Parathyroid adenoma (tissue), 2 donors: ENCODE measurements at regions not wholly inside any gene's neighbourhood (a gene's known extent, or its start where the extent isn't known, plus 50 kb on each side); places are given as distances from the start of the nearest gene placed in this dataset.

ENCODE experiments used
- H2AFZ ChIP-seq: fragments of 300-600 bp; sonication (generic); one replicate; pipeline ENCODE4 v1.7.0; 2017; ENCODE audit warnings: antibody characterized with exemption, mild to moderate bottlenecking
- H3K27ac ChIP-seq: fragments of 300-600 bp; sonication (generic); one replicate; pipeline ENCODE4 v1.7.0; 2017
- H3K27me3 ChIP-seq: fragments of 300-600 bp; sonication (generic); one replicate; pipeline ENCODE4 v1.7.0; 2017; ENCODE audit warnings: low read length; ENCODE audit not compliant: control insufficient read depth, insufficient read depth
- H3K36me3 ChIP-seq: fragments of 300-600 bp; sonication (generic); one replicate; pipeline ENCODE4 v1.7.0; 2017; ENCODE audit warnings: low read length; ENCODE audit not compliant: control insufficient read depth, insufficient read depth
- H3K4me1 ChIP-seq: fragments of 300-600 bp; sonication (generic); one replicate; pipeline ENCODE4 v1.7.0; 2017; ENCODE audit warnings: control low read depth
- H3K4me2 ChIP-seq: fragments of 300-600 bp; sonication (generic); one replicate; pipeline ENCODE4 v1.7.0; 2017; ENCODE audit warnings: low read length
- H3K4me3 ChIP-seq: fragments of 300-600 bp; sonication (generic); one replicate; pipeline ENCODE4 v1.7.0; 2017; ENCODE audit warnings: low read depth, low read length
- H3K79me2 ChIP-seq: fragments of 300-600 bp; sonication (generic); one replicate; pipeline ENCODE4 v1.7.0; 2017; ENCODE audit warnings: control low read depth
- H3K9ac ChIP-seq: fragments of 300-600 bp; sonication (generic); one replicate; pipeline ENCODE4 v1.7.0; 2017; ENCODE audit warnings: mild to moderate bottlenecking
- H3K9me3 ChIP-seq: fragments of 300-600 bp; sonication (generic); one replicate; pipeline ENCODE4 v1.7.0; 2017; ENCODE audit warnings: low read length; ENCODE audit not compliant: control insufficient read depth
- TF ChIP-seq, protein P1 (sequence below): fragments of 300-600 bp; sonication (generic); IDR thresholded peaks from one replicate; pipeline ENCODE4 v1.7.0; 2017; ENCODE audit warnings: antibody characterized with exemption, mild to moderate bottlenecking
- donor health status: primary hyperparathyroidism.

DNA sequence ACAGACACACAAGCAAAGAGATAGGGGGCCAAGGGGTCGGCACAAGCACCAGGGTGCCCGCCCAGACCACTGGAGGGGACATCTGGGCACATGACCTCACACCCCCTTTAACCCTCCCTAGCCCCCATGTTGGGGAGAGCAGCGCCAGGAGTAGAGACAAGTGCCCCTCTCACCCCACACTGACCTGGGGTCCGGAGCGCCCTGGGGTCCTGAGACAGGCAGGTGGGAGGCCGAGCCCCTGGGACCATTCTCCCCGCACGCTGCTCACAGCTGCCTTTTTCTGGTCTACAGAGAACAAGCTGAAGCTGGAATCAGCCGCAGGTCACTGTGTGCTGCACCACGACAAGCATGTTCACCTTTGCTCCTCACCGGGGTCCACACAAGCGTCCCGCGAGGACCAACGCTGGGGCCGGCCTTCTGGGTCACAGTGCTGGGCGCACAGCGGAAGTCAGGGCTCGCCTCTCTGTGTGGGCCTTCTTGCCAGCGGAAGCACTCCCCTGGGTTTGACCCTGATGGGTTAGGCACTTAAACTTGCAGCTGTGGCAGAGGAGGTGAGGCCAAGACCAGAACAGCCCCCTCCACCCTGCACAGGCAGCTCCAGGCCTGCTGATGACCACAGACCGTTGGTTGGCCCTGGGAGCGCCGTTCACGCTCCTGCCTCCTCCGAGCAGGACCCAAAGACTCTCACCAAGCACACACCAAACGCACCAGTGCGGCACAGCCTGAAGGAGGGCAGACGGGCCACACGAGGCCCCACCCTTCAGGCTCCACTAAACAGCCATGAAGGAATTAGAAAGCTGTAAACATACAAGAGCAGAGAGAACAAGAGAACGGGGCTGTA is 275.3 kb downstream of the EIPR1 start:
- H3K36me3 ChIP-seq = no peaks in the 10 kb centered on the region
- H2AFZ ChIP-seq = no peak overlapping the region
- H3K4me2 ChIP-seq = no peak overlapping the region
- TF ChIP-seq, protein P1, sequence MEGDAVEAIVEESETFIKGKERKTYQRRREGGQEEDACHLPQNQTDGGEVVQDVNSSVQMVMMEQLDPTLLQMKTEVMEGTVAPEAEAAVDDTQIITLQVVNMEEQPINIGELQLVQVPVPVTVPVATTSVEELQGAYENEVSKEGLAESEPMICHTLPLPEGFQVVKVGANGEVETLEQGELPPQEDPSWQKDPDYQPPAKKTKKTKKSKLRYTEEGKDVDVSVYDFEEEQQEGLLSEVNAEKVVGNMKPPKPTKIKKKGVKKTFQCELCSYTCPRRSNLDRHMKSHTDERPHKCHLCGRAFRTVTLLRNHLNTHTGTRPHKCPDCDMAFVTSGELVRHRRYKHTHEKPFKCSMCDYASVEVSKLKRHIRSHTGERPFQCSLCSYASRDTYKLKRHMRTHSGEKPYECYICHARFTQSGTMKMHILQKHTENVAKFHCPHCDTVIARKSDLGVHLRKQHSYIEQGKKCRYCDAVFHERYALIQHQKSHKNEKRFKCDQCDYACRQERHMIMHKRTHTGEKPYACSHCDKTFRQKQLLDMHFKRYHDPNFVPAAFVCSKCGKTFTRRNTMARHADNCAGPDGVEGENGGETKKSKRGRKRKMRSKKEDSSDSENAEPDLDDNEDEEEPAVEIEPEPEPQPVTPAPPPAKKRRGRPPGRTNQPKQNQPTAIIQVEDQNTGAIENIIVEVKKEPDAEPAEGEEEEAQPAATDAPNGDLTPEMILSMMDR = no peak
- H3K4me1 ChIP-seq = peaks cover 3% of the 10 kb centered on the region
- no peak overlapping the region for H3K27ac ChIP-seq
- H3K27me3 ChIP-seq = no peaks in the 10 kb centered on the region
- H3K79me2 ChIP-seq = no peaks in the 10 kb centered on the region
- no peak overlapping the region for H3K9ac ChIP-seq
- no peaks in the 10 kb centered on the region for H3K9me3 ChIP-seq
- H3K4me3 ChIP-seq = no peak overlapping the region

DNA sequence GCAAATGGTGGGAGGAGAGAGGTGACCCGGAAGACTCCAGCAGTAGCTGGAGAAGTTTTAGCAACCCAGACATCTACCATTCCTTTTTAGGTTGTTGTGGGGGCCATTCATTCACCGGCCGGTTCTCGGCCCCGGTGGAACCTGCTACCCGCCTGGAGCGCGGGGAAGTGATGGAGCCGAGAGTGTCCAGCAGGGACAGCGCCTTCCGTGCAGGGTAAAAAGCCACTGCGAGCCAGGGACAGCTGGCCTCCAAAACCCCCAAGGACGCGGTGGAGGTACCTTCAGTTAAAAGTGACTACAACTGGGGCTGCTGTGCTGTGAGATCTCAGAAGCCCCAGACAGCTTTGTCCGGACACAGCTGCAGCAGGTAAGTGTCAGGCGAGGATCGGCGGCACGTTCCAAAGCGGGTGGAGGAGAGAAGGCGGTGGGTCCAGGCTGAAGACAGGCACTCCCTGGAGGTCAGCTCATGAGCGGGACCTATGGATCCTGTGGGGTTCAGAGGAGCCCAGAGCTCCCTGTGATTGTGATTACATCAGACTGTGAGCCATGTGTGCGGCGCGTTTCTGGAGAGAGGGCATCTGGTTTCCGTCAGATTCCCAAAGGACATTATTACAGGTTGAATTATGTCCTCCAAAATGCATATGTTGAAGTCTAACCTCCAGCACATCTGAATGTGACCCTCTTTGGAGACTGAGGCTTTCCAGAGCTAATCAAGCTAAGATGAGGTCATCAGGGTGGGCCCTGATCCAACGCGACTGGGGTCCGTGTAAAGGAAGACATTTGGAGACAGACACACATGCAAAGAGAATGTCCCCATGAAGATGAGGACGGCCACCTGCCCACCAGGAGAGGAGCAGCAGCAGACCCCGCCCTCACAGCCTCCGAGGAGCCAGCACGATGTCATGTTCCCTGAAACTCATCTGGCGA is 276.3 kb downstream of the EIPR1 start:
- Histone ChIP-seq H3K9me3 (no peaks in the 10 kb centered on the region), H3K4me2 (no peak overlapping the region), H3K4me3 (no peak overlapping the region), H2AFZ (no peak overlapping the region), H3K4me1 (peaks cover 3% of the 10 kb centered on the region), H3K27me3 (no peaks in the 10 kb centered on the region), H3K9ac (no peak overlapping the region), H3K27ac (no peak overlapping the region), H3K36me3 (no peaks in the 10 kb centered on the region), H3K79me2 (no peaks in the 10 kb centered on the region)
- TF ChIP-seq, protein P1 = no peak

DNA sequence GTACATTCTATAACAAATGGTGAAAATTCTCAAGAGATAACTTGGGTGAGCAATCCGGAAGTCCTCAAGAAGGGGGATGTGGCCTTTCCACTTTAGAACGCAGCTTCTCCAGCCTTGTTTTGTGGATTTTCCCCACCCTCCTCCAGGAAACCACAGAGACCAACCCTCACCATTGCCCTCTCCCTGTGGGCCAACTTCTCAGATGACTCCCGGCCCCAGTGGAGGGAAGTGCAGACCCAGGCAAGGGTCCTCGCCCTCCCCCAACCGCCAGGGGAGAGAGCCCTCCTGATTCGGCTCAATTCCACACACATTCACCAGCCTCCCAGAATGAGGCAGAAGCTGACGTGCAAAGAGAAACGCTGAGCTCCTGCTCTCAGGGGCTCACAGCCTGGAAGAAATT is 277.2 kb downstream of the EIPR1 start:
- H3K9ac ChIP-seq = no peak overlapping the region
- peaks cover 2% of the 10 kb centered on the region for H3K4me1 ChIP-seq
- no peak overlapping the region for H2AFZ ChIP-seq
- H3K9me3 ChIP-seq = no peaks in the 10 kb centered on the region
- no peaks in the 10 kb centered on the region for H3K27me3 ChIP-seq
- H3K4me3 ChIP-seq = no peak overlapping the region
- no peak overlapping the region for H3K4me2 ChIP-seq
- H3K36me3 ChIP-seq = no peaks in the 10 kb centered on the region
- H3K27ac ChIP-seq = no peak overlapping the region
- TF ChIP-seq, protein P1 = no peak
- H3K79me2 ChIP-seq = no peaks in the 10 kb centered on the region

DNA sequence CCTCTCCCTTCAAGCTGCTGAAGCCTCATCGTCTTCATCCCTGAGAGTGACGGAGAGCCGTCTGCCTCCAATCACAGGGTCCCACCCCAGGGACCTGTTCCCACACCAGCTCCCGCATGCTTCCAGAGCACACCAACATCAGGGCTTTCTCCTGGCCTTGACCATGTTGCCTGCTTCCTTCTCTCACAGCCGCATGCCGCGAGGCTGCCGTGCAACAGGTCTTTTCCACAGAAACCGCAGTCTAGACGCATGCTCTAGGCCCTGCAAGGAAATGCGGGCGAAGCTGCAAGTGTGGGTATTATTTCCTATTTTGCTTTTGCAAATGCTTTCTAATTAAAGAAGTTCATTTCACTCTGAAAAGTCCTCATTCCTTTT is 277.8 kb downstream of the EIPR1 start:
- TF ChIP-seq, protein P1 = no peak
- Histone ChIP-seq H3K27ac (no peak overlapping the region), H3K4me3 (no peak overlapping the region), H3K4me2 (no peak overlapping the region), H3K36me3 (no peaks in the 10 kb centered on the region), H2AFZ (no peak overlapping the region), H3K9ac (no peak overlapping the region), H3K4me1 (no peaks in the 10 kb centered on the region), H3K79me2 (no peaks in the 10 kb centered on the region), H3K27me3 (no peaks in the 10 kb centered on the region), H3K9me3 (no peaks in the 10 kb centered on the region)
